KMS-11 (cell line): ENCODE measurements at regions not wholly inside any gene's neighbourhood (a gene's known extent, or its start where the extent isn't known, plus 50 kb on each side); places are given as distances from the start of the nearest gene placed in this dataset.

Source experiments
- H2AFZ ChIP-seq: fragments of 200-600 bp; sonication (generic); 2 replicates; pipeline ENCODE4 v1.6.1; 2016; ENCODE audit warnings: antibody characterized with exemption, mixed run types, low read depth
- H3K27ac ChIP-seq: fragments of 200-600 bp; sonication (generic); 2 replicates; pipeline ENCODE4 v1.6.1; 2016; ENCODE audit warnings: mild to moderate bottlenecking, mixed run types
- H3K27me3 ChIP-seq: fragments of 200-600 bp; sonication (generic); 2 replicates; pipeline ENCODE4 v1.6.1; 2017; ENCODE audit warnings: mild to moderate bottlenecking, low read depth, mixed run types, moderate library complexity; ENCODE audit not compliant: insufficient read depth
- H3K36me3 ChIP-seq: fragments of 200-600 bp; sonication (generic); 2 replicates; pipeline ENCODE4 v1.6.1; 2017; ENCODE audit warnings: mild to moderate bottlenecking, mixed run types; ENCODE audit not compliant: insufficient read depth
- H3K4me1 ChIP-seq: fragments of 200-600 bp; sonication (generic); 2 replicates; pipeline ENCODE4 v1.6.1; 2016; ENCODE audit warnings: mild to moderate bottlenecking, low read depth, mixed run types; ENCODE audit not compliant: poor library complexity, severe bottlenecking
- H3K4me2 ChIP-seq: fragments of 200-600 bp; sonication (generic); 2 replicates; pipeline ENCODE4 v1.7.0; 2016; ENCODE audit warnings: mild to moderate bottlenecking, mixed run types
- H3K4me3 ChIP-seq: fragments of 200-600 bp; sonication (generic); IDR thresholded peaks from 2 replicates; pipeline ENCODE4 v1.6.1; 2017; ENCODE audit warnings: low read depth, low read length, mixed read lengths; ENCODE audit not compliant: insufficient read depth
- H3K79me2 ChIP-seq: fragments of 200-600 bp; sonication (generic); 2 replicates; pipeline ENCODE4 v1.6.1; 2016; ENCODE audit warnings: low read depth, mixed run types; ENCODE audit not compliant: insufficient read depth
- H3K9ac ChIP-seq: fragments of 200-600 bp; sonication (generic); 2 replicates; pipeline ENCODE4 v1.6.1; 2016; ENCODE audit warnings: mild to moderate bottlenecking, mixed run types
- H4K20me1 ChIP-seq: fragments of 200-600 bp; sonication (generic); 2 replicates; pipeline ENCODE4 v1.6.1; 2016; ENCODE audit warnings: mild to moderate bottlenecking, mixed run types; ENCODE audit not compliant: insufficient read depth
- CTCF ChIP-seq: fragments of 200-600 bp; sonication (generic); conservative IDR thresholded peaks from 2 replicates; pipeline ENCODE4 v1.6.1; 2017; ENCODE audit warnings: low read depth, mild to moderate bottlenecking, antibody characterized with exemption, low read length, moderate library complexity, mixed read lengths

GRCh38 chr16:76190057-76190456 is 87.1 kb upstream of the CNTNAP4 start:
- Histone ChIP-seq H3K9ac (no peak overlapping the region), H3K4me2 (no peak overlapping the region), H4K20me1 (no peaks in the 10 kb centered on the region), H3K36me3 (no peaks in the 10 kb centered on the region), H2AFZ (no peak overlapping the region), H3K27ac (no peak overlapping the region), H3K4me1 (no peaks in the 10 kb centered on the region), H3K79me2 (no peaks in the 10 kb centered on the region), H3K4me3 (no peak overlapping the region), H3K27me3 (no peaks in the 10 kb centered on the region)
- no peak for TF ChIP-seq CTCF

- Histone ChIP-seq H3K36me3 (no peaks in the 10 kb centered on the region), H3K4me3 (no peak overlapping the region), H3K27me3 (no peaks in the 10 kb centered on the region), H3K4me2 (no peak overlapping the region), H3K79me2 (no peaks in the 10 kb centered on the region), H4K20me1 (no peaks in the 10 kb centered on the region), H3K9ac (no peak overlapping the region), H3K4me1 (no peaks in the 10 kb centered on the region), H3K27ac (no peak overlapping the region), H2AFZ (no peak overlapping the region)
- no peak for TF ChIP-seq CTCF
These were observed 86.7 kb upstream of the CNTNAP4 start for GRCh38 chr16:76190480-76190879.

GRCh38 chr16:76193906-76194615 is 83.1 kb upstream of the CNTNAP4 start:
- no peaks in the 10 kb centered on the region for H3K36me3 ChIP-seq
- no peak overlapping the region for H3K27ac ChIP-seq
- H3K4me2 ChIP-seq = no peak overlapping the region
- no peak overlapping the region for H3K4me3 ChIP-seq
- no peaks in the 10 kb centered on the region for H3K27me3 ChIP-seq
- H3K4me1 ChIP-seq = no peaks in the 10 kb centered on the region
- no peaks in the 10 kb centered on the region for H3K79me2 ChIP-seq
- H2AFZ ChIP-seq = no peak overlapping the region
- no peaks in the 10 kb centered on the region for H4K20me1 ChIP-seq
- no peak for TF ChIP-seq CTCF
- no peak overlapping the region for H3K9ac ChIP-seq

- H3K27me3 ChIP-seq = no peaks in the 10 kb centered on the region
- H3K79me2 ChIP-seq = no peaks in the 10 kb centered on the region
- no peaks in the 10 kb centered on the region for H3K4me1 ChIP-seq
- no peak overlapping the region for H3K27ac ChIP-seq
- no peaks in the 10 kb centered on the region for H4K20me1 ChIP-seq
- H3K4me2 ChIP-seq = no peak overlapping the region
- H3K9ac ChIP-seq = no peak overlapping the region
- no peak overlapping the region for H3K4me3 ChIP-seq
- no peak for TF ChIP-seq CTCF
- no peak overlapping the region for H2AFZ ChIP-seq
- H3K36me3 ChIP-seq = no peaks in the 10 kb centered on the region
These were observed 82.6 kb upstream of the CNTNAP4 start for GRCh38 chr16:76194616-76195015.
